ENCODE measurements at regions not wholly inside any gene's neighbourhood (a gene's known extent, or its start where the extent isn't known, plus 50 kb on each side); places are given as distances from the start of the nearest gene placed in this dataset.

DNA sequence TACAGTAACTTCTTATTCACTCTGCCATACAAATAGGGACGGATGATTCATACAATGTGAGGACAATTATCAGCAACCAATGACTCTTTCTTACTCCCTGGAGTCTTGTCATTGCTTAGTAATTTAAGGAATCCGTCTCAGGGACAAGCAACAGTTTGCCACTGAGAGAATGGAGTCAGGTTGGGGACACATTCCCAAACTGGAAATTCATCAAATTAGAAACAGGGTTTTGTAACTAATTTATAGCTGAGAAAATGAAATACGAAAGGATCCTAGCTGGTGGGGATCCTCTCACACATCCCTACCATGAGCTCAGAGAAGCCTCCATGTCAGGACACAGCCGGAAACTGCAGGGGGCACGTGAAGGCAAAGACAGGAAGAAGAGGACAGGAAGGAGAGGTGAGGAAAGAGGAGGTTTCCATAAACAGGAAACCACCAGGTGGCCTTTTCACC lies 50.4 kb upstream of the KDR start:
- no peak for FAIRE-seq
- ChIA-PET POLR2A (no interaction called here), CTCF (no interaction called here)
- TF ChIP-seq HOXA7 (CRISPR knock-in tag; IDR thresholded peaks at IDR 0.05) (no peak), ESRRA (IDR thresholded peaks at IDR 0.05; ENCODE audit: borderline replicate concordance, low read length) (no peak), MAZ (IDR thresholded peaks at IDR 0.05; ENCODE audit: borderline replicate concordance, low read depth, low read length) (no peak), NFE2L2 (conservative IDR thresholded peaks at IDR 0.05; ENCODE audit: low read length) (no peak), CHD4 (IDR thresholded peaks at IDR 0.05; ENCODE audit: borderline replicate concordance) (no peak), HOXB5 (CRISPR knock-in tag; IDR thresholded peaks at IDR 0.05) (no peak)
- TF ChIP-seq, protein P1, sequence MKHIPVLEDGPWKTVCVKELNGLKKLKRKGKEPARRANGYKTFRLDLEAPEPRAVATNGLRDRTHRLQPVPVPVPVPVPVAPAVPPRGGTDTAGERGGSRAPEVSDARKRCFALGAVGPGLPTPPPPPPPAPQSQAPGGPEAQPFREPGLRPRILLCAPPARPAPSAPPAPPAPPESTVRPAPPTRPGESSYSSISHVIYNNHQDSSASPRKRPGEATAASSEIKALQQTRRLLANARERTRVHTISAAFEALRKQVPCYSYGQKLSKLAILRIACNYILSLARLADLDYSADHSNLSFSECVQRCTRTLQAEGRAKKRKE (CRISPR knock-in tag; IDR thresholded peaks at IDR 0.05; ENCODE audit: low read depth): no peak
- TF ChIP-seq, protein P2, sequence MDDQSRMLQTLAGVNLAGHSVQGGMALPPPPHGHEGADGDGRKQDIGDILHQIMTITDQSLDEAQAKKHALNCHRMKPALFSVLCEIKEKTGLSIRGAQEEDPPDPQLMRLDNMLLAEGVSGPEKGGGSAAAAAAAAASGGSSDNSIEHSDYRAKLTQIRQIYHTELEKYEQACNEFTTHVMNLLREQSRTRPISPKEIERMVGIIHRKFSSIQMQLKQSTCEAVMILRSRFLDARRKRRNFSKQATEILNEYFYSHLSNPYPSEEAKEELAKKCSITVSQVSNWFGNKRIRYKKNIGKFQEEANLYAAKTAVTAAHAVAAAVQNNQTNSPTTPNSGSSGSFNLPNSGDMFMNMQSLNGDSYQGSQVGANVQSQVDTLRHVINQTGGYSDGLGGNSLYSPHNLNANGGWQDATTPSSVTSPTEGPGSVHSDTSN (IDR thresholded peaks at IDR 0.05): no peak
- Histone ChIP-seq H3K27ac (peak overlapping the region; percentile 10 to 52; a peak in 2 of 6 replicates), H3K9me3 (no peaks in the 10 kb centered on the region), H3K4me3 (no peak overlapping the region), H3K4me2 (peak overlapping the region; percentile 45), H3K4me1 (peaks cover 9% of the 10 kb centered on the region; the same call in 2 of the 3 replicates)
- 28% methylated on average over 5 of the region's 5 CpGs for WGBS (ENCODE audit: missing lambda C conversion rate)
- ATAC-seq: no peak
- peak in 1 of 2 experiments; percentile 1 for DNase-seq (ENCODE audit: low read depth in 1 of 2, low spot score in 1 of 2)

DNA sequence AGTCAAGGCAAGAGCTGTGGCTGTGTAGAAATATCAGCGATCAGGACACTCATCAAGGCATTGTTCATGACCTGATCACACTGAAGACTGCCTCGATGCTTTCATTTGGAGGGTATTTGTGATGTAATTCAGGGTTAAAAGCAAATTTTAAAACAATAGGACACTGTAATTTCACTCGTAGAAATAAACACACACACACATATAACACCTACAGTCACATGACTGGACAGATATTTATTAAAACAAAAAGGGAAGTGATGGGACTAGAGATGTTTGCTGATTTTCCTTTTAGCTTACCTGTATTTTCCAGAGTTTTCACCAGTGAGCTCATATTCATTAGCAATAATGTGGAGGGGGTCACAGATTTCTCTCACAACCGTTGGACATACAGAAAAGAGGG lies 51.1 kb upstream of the KDR start:
- H3K4me2 ChIP-seq: no peak overlapping the region; the same call in 2 of the 3 replicates
- ChIA-PET POLR2A (no interaction called here), CTCF (no interaction called here)
- ATAC-seq: no peak
- no peak for FAIRE-seq
- H3K4me1 ChIP-seq: peaks cover 9% of the 10 kb centered on the region; the same call in 2 of the 3 replicates
- 32% methylated on average over 4 of the region's 4 CpGs for WGBS (ENCODE audit: missing lambda C conversion rate)
- TF ChIP-seq, protein P3, sequence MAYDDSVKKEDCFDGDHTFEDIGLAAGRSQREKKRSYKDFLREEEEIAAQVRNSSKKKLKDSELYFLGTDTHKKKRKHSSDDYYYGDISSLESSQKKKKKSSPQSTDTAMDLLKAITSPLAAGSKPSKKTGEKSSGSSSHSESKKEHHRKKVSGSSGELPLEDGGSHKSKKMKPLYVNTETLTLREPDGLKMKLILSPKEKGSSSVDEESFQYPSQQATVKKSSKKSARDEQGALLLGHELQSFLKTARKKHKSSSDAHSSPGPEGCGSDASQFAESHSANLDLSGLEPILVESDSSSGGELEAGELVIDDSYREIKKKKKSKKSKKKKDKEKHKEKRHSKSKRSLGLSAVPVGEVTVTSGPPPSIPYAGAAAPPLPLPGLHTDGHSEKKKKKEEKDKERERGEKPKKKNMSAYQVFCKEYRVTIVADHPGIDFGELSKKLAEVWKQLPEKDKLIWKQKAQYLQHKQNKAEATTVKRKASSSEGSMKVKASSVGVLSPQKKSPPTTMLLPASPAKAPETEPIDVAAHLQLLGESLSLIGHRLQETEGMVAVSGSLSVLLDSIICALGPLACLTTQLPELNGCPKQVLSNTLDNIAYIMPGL (CRISPR knock-in tag; IDR thresholded peaks at IDR 0.05; ENCODE audit: borderline replicate concordance): no peak
- no peak for TF ChIP-seq BHLHE40 (IDR thresholded peaks at IDR 0.05; ENCODE audit: low read depth, low read length)
- no peak for TF ChIP-seq HOXB13 (CRISPR knock-in tag; IDR thresholded peaks at IDR 0.05; ENCODE audit: low read depth)
- H3K27ac ChIP-seq: peak overlapping the region in 1 of 2 experiments; percentile 52; a peak in 2 of 6 replicates
- no peaks in the 10 kb centered on the region for H3K9me3 ChIP-seq
- H3K4me3 ChIP-seq: no peak overlapping the region
- no peak for DNase-seq (ENCODE audit: low read depth in 1 of 2, low spot score in 1 of 2)

DNA sequence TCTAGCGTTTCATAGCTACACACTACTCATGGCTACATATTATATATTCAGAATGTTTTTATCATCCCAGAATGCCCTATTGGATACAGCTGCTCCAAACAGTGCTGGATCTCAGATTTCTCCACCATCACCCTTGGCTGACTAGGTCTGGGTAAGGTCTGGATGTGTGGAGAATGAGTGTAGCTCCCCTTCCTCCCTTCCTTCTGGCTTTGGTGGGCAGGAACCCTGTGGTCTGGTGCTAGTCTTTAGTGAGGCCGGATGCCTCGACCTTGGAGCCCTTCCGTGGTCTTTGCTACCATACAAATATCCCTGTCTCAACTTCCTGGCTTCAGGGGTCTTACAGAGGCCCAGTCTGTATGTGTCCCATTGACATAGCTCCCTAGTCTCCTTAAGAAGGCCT lies 52.1 kb upstream of the KDR start:
- WGBS (ENCODE audit: missing lambda C conversion rate): 70% methylated on average over 4 of the region's 4 CpGs
- TF ChIP-seq ESRRA (IDR thresholded peaks at IDR 0.05; ENCODE audit: borderline replicate concordance, low read length) (no peak), HOXA7 (CRISPR knock-in tag; IDR thresholded peaks at IDR 0.05) (no peak), BHLHE40 (IDR thresholded peaks at IDR 0.05; ENCODE audit: low read depth, low read length) (no peak), ZC3H11A (IDR thresholded peaks at IDR 0.05) (no peak), ZSCAN20 (CRISPR knock-in tag; IDR thresholded peaks at IDR 0.05) (no peak), HOXB5 (CRISPR knock-in tag; IDR thresholded peaks at IDR 0.05) (no peak), TP53 (CRISPR knock-in tag; IDR thresholded peaks at IDR 0.05) (no peak), ZFP36 (IDR thresholded peaks at IDR 0.05; ENCODE audit: borderline replicate concordance, partially characterized antibody) (no peak), CEBPB (IDR thresholded peaks at IDR 0.05) (no peak), CBX8 (IDR thresholded peaks at IDR 0.05) (no peak), JUNB (IDR thresholded peaks at IDR 0.05) (no peak), RFX5 (IDR thresholded peaks at IDR 0.05) (no peak), EP300 (IDR thresholded peaks at IDR 0.05) (no peak), HOXB13 (CRISPR knock-in tag; IDR thresholded peaks at IDR 0.05; ENCODE audit: low read depth) (no peak), NPAS2 (CRISPR knock-in tag; IDR thresholded peaks at IDR 0.05; ENCODE audit: borderline replicate concordance) (no peak)
- TF ChIP-seq, protein P4, sequence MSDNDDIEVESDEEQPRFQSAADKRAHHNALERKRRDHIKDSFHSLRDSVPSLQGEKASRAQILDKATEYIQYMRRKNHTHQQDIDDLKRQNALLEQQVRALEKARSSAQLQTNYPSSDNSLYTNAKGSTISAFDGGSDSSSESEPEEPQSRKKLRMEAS (IDR thresholded peaks at IDR 0.05): no peak
- Histone ChIP-seq H3K4me1 (peaks cover 9% of the 10 kb centered on the region; the same call in 2 of the 3 replicates), H3K4me3 (no peak overlapping the region), H3K9me3 (no peaks in the 10 kb centered on the region), H3K27ac (no peak overlapping the region), H3K4me2 (no peak overlapping the region)
- FAIRE-seq (no peak), ATAC-seq (no peak), DNase-seq (ENCODE audit: low read depth in 1 of 2, low spot score in 1 of 2) (no peak)
- ChIA-PET CTCF (no interaction called here), POLR2A (no interaction called here)

Measured in A549 (cell line).